ENCODE measurements at regions not wholly inside any gene's neighbourhood (a gene's known extent, or its start where the extent isn't known, plus 50 kb on each side); places are given as distances from the start of the nearest gene placed in this dataset.

DNA sequence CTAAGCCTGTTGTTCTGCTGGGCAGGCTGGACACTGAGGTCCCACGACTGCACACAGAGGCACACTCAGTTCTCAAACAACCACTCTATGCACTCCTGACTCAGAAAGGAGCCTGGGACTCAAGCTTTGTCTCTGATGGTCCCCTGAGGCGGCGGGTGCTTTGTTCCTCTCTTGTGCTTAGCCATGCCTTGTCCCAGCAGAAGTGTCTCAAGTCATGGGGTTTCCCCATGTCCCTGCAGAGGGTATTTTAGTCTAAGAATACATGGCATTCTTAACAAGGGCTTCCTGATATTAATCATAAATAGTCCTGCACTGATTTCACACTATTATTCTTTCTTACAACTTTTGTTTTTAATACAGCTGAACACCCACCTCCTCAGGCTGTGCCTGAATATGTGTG lies 72.5 kb downstream of the CXCL12 start:
- TF ChIP-seq, protein P1, sequence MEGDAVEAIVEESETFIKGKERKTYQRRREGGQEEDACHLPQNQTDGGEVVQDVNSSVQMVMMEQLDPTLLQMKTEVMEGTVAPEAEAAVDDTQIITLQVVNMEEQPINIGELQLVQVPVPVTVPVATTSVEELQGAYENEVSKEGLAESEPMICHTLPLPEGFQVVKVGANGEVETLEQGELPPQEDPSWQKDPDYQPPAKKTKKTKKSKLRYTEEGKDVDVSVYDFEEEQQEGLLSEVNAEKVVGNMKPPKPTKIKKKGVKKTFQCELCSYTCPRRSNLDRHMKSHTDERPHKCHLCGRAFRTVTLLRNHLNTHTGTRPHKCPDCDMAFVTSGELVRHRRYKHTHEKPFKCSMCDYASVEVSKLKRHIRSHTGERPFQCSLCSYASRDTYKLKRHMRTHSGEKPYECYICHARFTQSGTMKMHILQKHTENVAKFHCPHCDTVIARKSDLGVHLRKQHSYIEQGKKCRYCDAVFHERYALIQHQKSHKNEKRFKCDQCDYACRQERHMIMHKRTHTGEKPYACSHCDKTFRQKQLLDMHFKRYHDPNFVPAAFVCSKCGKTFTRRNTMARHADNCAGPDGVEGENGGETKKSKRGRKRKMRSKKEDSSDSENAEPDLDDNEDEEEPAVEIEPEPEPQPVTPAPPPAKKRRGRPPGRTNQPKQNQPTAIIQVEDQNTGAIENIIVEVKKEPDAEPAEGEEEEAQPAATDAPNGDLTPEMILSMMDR (IDR thresholded peaks at IDR 0.05; ENCODE audit: low read length) = no peak
- TF ChIP-seq EZH2phosphoT487 (IDR thresholded peaks at IDR 0.05; ENCODE audit: low read length) = no peak
